Neural cell (in vitro differentiated cells): ENCODE measurements at regions not wholly inside any gene's neighbourhood (a gene's known extent, or its start where the extent isn't known, plus 50 kb on each side); places are given as distances from the start of the nearest gene placed in this dataset.

ENCODE experiments used
- H2AFZ ChIP-seq: fragments of 200-600, 300-800 bp; sonication (generic), shearing (Covaris generic); 2 replicates; pipeline ENCODE4 v1.6.0; 2014; ENCODE audit warnings: low read depth, mild to moderate bottlenecking, antibody characterized with exemption, low read length, moderate library complexity
- H3F3A ChIP-seq: fragments of 200-600 bp; shearing (Covaris generic); 2 replicates; pipeline ENCODE4 v1.6.1; 2016; ENCODE audit warnings: mild to moderate bottlenecking, moderate library complexity, mixed read lengths, antibody characterized with exemption, low read length; ENCODE audit not compliant: insufficient read depth, poor library complexity, severe bottlenecking
- H3K27ac ChIP-seq: fragments of 200-600, 300-800 bp; sonication (generic), shearing (Covaris generic); 2 replicates; pipeline ENCODE4 v1.5.1; 2014; ENCODE audit warnings: mild to moderate bottlenecking, low read length, moderate library complexity
- H3K27me3 ChIP-seq: fragments of 300-800, 200-600 bp; sonication (generic), shearing (Covaris generic); 2 replicates; pipeline ENCODE4 v1.6.0; 2014; ENCODE audit warnings: mild to moderate bottlenecking, low read depth, low read length, moderate library complexity; ENCODE audit not compliant: insufficient read depth
- H3K36me3 ChIP-seq: fragments of 300-800, 200-600 bp; sonication (generic), shearing (Covaris generic); 2 replicates; pipeline ENCODE4 v1.5.1; 2014; ENCODE audit warnings: mild to moderate bottlenecking, antibody characterized with exemption, low read length, moderate library complexity; ENCODE audit not compliant: insufficient read depth
- H3K4me2 ChIP-seq: fragments of 300-800, 200-600 bp; sonication (generic), shearing (Covaris generic); 2 replicates; pipeline ENCODE4 v1.6.0; 2014; ENCODE audit warnings: mild to moderate bottlenecking, low read length
- H3K4me3 ChIP-seq: fragments of 300-800, 200-600 bp; sonication (generic), shearing (Covaris generic); 2 replicates; pipeline ENCODE4 v1.5.1; 2014; ENCODE audit warnings: mild to moderate bottlenecking, low read length, moderate library complexity
- H3K79me2 ChIP-seq: fragments of 200-600 bp; shearing (Covaris generic); replicated peaks from 2 replicates; pipeline ENCODE4 v1.6.0; 2014; ENCODE audit warnings: mild to moderate bottlenecking, low read length, moderate library complexity; ENCODE audit not compliant: insufficient read depth
- H3K9ac ChIP-seq: fragments of 300-800, 200-600 bp; sonication (generic), shearing (Covaris generic); 2 replicates; pipeline ENCODE4 v1.6.1; 2016; ENCODE audit warnings: mild to moderate bottlenecking, low read length, mixed read lengths
- H3K9me2 ChIP-seq: fragments of 200-600 bp; shearing (Covaris generic); 2 replicates; pipeline ENCODE4 v1.6.1; 2016; ENCODE audit warnings: mild to moderate bottlenecking, low read length, mixed read lengths; ENCODE audit not compliant: insufficient read depth
- H3K9me3 ChIP-seq: fragments of 200-600, 300-800 bp; sonication (generic), shearing (Covaris generic); 2 replicates; pipeline ENCODE4 v1.6.1; 2016; ENCODE audit warnings: mild to moderate bottlenecking, mixed run types, low read length, moderate library complexity, mixed read lengths
- H4K20me1 ChIP-seq: fragments of 200-600 bp; shearing (Covaris generic); 2 replicates; pipeline ENCODE4 v1.6.1; 2016; ENCODE audit warnings: mild to moderate bottlenecking, mixed run types; ENCODE audit not compliant: insufficient read depth
- EP300 ChIP-seq: fragments of 450-650 bp; conservative IDR thresholded peaks from 2 replicates; pipeline ENCODE4 v1.6.1; 2014; ENCODE audit warnings: antibody characterized with exemption, mild to moderate bottlenecking, moderate library complexity; ENCODE audit not compliant: poor library complexity, severe bottlenecking
- EZH2 ChIP-seq: fragments of 200-600, 300-800 bp; shearing (Covaris generic), sonication (generic); IDR thresholded peaks from 2 replicates; pipeline ENCODE4 v1.6.1; 2014; ENCODE audit warnings: antibody characterized with exemption, low read length, borderline replicate concordance, mild to moderate bottlenecking; ENCODE audit not compliant: insufficient read depth, poor library complexity, severe bottlenecking
- MXI1 ChIP-seq: fragments of 450-650 bp; conservative IDR thresholded peaks from 2 replicates; pipeline ENCODE4 v1.6.1; 2014; ENCODE audit warnings: antibody characterized with exemption, mild to moderate bottlenecking; ENCODE audit not compliant: poor library complexity, severe bottlenecking
- POLR2AphosphoS5 ChIP-seq: IDR thresholded peaks from 2 replicates; pipeline ENCODE4 v1.6.1; 2012
- RAD21 ChIP-seq: fragments of 450-650 bp; conservative IDR thresholded peaks from 2 replicates; pipeline ENCODE4 v1.6.1; 2014; ENCODE audit warnings: antibody characterized with exemption, mild to moderate bottlenecking, moderate library complexity
- SMC3 ChIP-seq: fragments of 450-650 bp; conservative IDR thresholded peaks from 2 replicates; pipeline ENCODE4 v1.6.1; 2014; ENCODE audit warnings: antibody characterized with exemption, mild to moderate bottlenecking, moderate library complexity; ENCODE audit not compliant: poor library complexity
- TAF1 ChIP-seq: IDR thresholded peaks from 2 replicates; pipeline ENCODE4 v1.6.1; 2012; ENCODE audit warnings: low read depth
- TF ChIP-seq, protein P1 (sequence below): IDR thresholded peaks from 2 replicates; pipeline ENCODE4 v1.6.1; 2012; ENCODE audit warnings: borderline replicate concordance
- TF ChIP-seq, protein P2 (sequence below): fragments of 450-650 bp; IDR thresholded peaks from 2 replicates; pipeline ENCODE4 v1.5.1; 2014; ENCODE audit warnings: antibody characterized with exemption, mild to moderate bottlenecking, moderate library complexity; ENCODE audit not compliant: poor library complexity, severe bottlenecking

DNA sequence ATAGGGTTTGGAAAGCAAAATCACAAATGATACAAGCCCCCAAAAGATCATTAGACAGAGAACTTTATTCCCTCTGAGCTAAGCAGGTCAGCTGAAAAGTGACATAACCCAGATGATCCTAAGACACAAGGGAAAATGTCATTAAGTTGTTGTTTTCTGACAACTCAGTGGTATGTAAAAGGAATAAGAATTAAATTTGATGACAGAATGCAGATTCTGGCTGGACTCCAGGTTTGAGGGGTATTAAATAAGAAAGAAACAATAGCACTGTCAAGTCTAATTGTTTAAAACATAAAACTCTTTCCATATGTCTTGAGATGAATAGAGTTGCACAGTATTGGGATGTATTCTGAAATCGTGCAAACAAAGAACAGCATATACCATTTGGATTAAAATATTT is 429.9 kb downstream of the CAAP1 start:
- Histone ChIP-seq H3K4me2 (no peak overlapping the region), H4K20me1 (no peaks in the 10 kb centered on the region), H3K27ac (no peak overlapping the region), H3K36me3 (no peaks in the 10 kb centered on the region), H2AFZ (no peak overlapping the region), H3K9ac (no peak overlapping the region), H3K79me2 (no peaks in the 10 kb centered on the region), H3K4me3 (no peak overlapping the region), H3K9me3 (no peaks in the 10 kb centered on the region), H3F3A (no peaks in the 10 kb centered on the region), H3K9me2 (no peaks in the 10 kb centered on the region), H3K27me3 (no peaks in the 10 kb centered on the region)
- no peak for TF ChIP-seq MXI1
- no peak for TF ChIP-seq SMC3
- TF ChIP-seq EZH2: no peak
- TF ChIP-seq, protein P1, sequence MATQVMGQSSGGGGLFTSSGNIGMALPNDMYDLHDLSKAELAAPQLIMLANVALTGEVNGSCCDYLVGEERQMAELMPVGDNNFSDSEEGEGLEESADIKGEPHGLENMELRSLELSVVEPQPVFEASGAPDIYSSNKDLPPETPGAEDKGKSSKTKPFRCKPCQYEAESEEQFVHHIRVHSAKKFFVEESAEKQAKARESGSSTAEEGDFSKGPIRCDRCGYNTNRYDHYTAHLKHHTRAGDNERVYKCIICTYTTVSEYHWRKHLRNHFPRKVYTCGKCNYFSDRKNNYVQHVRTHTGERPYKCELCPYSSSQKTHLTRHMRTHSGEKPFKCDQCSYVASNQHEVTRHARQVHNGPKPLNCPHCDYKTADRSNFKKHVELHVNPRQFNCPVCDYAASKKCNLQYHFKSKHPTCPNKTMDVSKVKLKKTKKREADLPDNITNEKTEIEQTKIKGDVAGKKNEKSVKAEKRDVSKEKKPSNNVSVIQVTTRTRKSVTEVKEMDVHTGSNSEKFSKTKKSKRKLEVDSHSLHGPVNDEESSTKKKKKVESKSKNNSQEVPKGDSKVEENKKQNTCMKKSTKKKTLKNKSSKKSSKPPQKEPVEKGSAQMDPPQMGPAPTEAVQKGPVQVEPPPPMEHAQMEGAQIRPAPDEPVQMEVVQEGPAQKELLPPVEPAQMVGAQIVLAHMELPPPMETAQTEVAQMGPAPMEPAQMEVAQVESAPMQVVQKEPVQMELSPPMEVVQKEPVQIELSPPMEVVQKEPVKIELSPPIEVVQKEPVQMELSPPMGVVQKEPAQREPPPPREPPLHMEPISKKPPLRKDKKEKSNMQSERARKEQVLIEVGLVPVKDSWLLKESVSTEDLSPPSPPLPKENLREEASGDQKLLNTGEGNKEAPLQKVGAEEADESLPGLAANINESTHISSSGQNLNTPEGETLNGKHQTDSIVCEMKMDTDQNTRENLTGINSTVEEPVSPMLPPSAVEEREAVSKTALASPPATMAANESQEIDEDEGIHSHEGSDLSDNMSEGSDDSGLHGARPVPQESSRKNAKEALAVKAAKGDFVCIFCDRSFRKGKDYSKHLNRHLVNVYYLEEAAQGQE: no peak

DNA sequence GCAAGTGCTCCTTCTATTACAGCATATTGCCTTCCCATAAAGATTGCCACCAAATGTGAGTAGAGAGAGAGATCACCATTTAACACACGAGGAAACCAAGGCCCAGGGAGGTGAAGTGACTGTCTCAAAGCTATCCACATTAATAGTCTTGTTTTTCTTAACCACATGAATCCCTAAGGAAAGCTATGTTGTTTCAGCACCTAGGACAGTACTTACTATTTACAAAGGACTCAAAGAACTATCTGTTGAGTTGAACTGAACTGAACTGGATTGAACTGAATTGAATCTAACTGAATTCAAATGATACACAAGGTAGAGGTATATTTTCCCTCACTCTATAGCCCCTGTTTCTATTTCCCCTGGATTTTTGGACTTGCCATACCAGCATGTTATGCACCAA is 430.4 kb downstream of the CAAP1 start:
- H3K27ac ChIP-seq: no peak overlapping the region
- H3K4me2 ChIP-seq: no peak overlapping the region
- no peaks in the 10 kb centered on the region for H3K9me3 ChIP-seq
- H3K79me2 ChIP-seq: no peaks in the 10 kb centered on the region
- H3K9me2 ChIP-seq: no peaks in the 10 kb centered on the region
- no peaks in the 10 kb centered on the region for H4K20me1 ChIP-seq
- no peak overlapping the region for H2AFZ ChIP-seq
- no peak overlapping the region for H3K9ac ChIP-seq
- H3K27me3 ChIP-seq: no peaks in the 10 kb centered on the region
- H3F3A ChIP-seq: no peaks in the 10 kb centered on the region
- H3K4me3 ChIP-seq: no peak overlapping the region
- TF ChIP-seq MXI1: no peak
- no peak for TF ChIP-seq EP300
- TF ChIP-seq EZH2: no peak
- TF ChIP-seq POLR2AphosphoS5: no peak
- TF ChIP-seq SMC3: no peak
- TF ChIP-seq RAD21: no peak
- TF ChIP-seq, protein P2, sequence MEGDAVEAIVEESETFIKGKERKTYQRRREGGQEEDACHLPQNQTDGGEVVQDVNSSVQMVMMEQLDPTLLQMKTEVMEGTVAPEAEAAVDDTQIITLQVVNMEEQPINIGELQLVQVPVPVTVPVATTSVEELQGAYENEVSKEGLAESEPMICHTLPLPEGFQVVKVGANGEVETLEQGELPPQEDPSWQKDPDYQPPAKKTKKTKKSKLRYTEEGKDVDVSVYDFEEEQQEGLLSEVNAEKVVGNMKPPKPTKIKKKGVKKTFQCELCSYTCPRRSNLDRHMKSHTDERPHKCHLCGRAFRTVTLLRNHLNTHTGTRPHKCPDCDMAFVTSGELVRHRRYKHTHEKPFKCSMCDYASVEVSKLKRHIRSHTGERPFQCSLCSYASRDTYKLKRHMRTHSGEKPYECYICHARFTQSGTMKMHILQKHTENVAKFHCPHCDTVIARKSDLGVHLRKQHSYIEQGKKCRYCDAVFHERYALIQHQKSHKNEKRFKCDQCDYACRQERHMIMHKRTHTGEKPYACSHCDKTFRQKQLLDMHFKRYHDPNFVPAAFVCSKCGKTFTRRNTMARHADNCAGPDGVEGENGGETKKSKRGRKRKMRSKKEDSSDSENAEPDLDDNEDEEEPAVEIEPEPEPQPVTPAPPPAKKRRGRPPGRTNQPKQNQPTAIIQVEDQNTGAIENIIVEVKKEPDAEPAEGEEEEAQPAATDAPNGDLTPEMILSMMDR: no peak
- TF ChIP-seq, protein P1: no peak
- TF ChIP-seq TAF1: no peak
- no peaks in the 10 kb centered on the region for H3K36me3 ChIP-seq
